Liver (tissue), 3 donors: ENCODE measurements at regions not wholly inside any gene's neighbourhood (a gene's known extent, or its start where the extent isn't known, plus 50 kb on each side); places are given as distances from the start of the nearest gene placed in this dataset.
A peak's percentile ranks its signal among the peaks of the same experiment; 100 is the strongest.

Experiments
- EGR1 ChIP-seq, 2 donors: IDR thresholded peaks; 2 replicates each; pipeline ENCODE4 v1.6.1; 2016 to 2018; ENCODE audit warnings: antibody characterized with exemption in 2 of 2, low read depth in 2 of 2
- GABPA ChIP-seq, 2 donors: IDR thresholded peaks in 1 of 2; conservative IDR thresholded peaks in 1 of 2; 2 replicates each; pipeline ENCODE4 v1.6.1; 2016; ENCODE audit warnings: antibody characterized with exemption in 2 of 2, mild to moderate bottlenecking in 1 of 2, moderate library complexity in 1 of 2
- RAD21 ChIP-seq, 2 donors: IDR thresholded peaks; 2 replicates each; pipeline ENCODE4 v1.6.1; 2016; ENCODE audit warnings: antibody characterized with exemption in 2 of 2, mild to moderate bottlenecking in 2 of 2
- TAF1 ChIP-seq: conservative IDR thresholded peaks from 2 replicates; pipeline ENCODE4 v1.6.1; 2016; ENCODE audit warnings: antibody characterized with exemption, mild to moderate bottlenecking
- TF ChIP-seq, protein P1 (sequence below): fragments of 150-350 bp; IDR thresholded peaks from 2 replicates; pipeline ENCODE4 v1.5.1; 2017; ENCODE audit warnings: improper control_type of control experiment, low read depth, low read length; ENCODE audit not compliant: missing input control
- TF ChIP-seq, protein P2 (sequence below): IDR thresholded peaks from 2 replicates; pipeline ENCODE4 v1.6.1; 2016; ENCODE audit warnings: antibody characterized with exemption
- TF ChIP-seq, protein P3 (sequence below): IDR thresholded peaks from 2 replicates; pipeline ENCODE4 v1.6.1; 2016; ENCODE audit warnings: antibody characterized with exemption
- donor health status: healthy.
- donor health status: healthy.

GRCh38 chr15:53114960-53115359 is 324.8 kb upstream of the ONECUT1 start:
- TF ChIP-seq, protein P1, sequence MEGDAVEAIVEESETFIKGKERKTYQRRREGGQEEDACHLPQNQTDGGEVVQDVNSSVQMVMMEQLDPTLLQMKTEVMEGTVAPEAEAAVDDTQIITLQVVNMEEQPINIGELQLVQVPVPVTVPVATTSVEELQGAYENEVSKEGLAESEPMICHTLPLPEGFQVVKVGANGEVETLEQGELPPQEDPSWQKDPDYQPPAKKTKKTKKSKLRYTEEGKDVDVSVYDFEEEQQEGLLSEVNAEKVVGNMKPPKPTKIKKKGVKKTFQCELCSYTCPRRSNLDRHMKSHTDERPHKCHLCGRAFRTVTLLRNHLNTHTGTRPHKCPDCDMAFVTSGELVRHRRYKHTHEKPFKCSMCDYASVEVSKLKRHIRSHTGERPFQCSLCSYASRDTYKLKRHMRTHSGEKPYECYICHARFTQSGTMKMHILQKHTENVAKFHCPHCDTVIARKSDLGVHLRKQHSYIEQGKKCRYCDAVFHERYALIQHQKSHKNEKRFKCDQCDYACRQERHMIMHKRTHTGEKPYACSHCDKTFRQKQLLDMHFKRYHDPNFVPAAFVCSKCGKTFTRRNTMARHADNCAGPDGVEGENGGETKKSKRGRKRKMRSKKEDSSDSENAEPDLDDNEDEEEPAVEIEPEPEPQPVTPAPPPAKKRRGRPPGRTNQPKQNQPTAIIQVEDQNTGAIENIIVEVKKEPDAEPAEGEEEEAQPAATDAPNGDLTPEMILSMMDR, result no peak
- TF ChIP-seq, protein P2, sequence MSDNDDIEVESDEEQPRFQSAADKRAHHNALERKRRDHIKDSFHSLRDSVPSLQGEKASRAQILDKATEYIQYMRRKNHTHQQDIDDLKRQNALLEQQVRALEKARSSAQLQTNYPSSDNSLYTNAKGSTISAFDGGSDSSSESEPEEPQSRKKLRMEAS, result no peak
- no peak for TF ChIP-seq TAF1
- TF ChIP-seq EGR1 (IDR thresholded peaks at IDR 0.05; ENCODE audit: low read depth in 2 of 2), result no peak
- peak; percentile 6 to 54 for TF ChIP-seq RAD21 (IDR thresholded peaks at IDR 0.05)
- TF ChIP-seq GABPA (IDR thresholded peaks at IDR 0.05 in 1 of 2, conservative IDR thresholded peaks at IDR 0.05 in 1 of 2), result no peak
- TF ChIP-seq, protein P3, sequence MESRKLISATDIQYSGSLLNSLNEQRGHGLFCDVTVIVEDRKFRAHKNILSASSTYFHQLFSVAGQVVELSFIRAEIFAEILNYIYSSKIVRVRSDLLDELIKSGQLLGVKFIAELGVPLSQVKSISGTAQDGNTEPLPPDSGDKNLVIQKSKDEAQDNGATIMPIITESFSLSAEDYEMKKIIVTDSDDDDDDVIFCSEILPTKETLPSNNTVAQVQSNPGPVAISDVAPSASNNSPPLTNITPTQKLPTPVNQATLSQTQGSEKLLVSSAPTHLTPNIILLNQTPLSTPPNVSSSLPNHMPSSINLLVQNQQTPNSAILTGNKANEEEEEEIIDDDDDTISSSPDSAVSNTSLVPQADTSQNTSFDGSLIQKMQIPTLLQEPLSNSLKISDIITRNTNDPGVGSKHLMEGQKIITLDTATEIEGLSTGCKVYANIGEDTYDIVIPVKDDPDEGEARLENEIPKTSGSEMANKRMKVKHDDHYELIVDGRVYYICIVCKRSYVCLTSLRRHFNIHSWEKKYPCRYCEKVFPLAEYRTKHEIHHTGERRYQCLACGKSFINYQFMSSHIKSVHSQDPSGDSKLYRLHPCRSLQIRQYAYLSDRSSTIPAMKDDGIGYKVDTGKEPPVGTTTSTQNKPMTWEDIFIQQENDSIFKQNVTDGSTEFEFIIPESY, result no peak
